ENCODE measurements at regions not wholly inside any gene's neighbourhood (a gene's known extent, or its start where the extent isn't known, plus 50 kb on each side); places are given as distances from the start of the nearest gene placed in this dataset.

DNA sequence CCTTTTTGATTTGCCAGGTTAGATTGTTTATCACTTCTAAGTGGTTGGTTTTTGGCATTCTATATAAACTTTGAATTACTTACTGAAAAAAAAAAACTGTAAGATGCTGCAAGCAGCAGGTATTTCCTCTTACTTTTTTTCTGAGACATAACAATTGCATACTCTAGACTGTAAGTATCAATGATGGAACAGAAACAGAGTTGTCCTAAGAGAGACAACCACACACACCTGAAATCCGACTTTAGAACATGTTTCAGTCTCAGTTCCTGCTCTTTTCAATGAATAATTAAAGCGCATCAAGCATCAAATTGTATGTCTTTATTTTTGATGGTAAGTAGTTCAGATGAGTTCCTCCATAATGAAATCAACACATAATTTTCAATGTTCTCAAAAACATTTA, 105.3 kb upstream of the KHDRBS2 start:
- TF ChIP-seq, protein P1, sequence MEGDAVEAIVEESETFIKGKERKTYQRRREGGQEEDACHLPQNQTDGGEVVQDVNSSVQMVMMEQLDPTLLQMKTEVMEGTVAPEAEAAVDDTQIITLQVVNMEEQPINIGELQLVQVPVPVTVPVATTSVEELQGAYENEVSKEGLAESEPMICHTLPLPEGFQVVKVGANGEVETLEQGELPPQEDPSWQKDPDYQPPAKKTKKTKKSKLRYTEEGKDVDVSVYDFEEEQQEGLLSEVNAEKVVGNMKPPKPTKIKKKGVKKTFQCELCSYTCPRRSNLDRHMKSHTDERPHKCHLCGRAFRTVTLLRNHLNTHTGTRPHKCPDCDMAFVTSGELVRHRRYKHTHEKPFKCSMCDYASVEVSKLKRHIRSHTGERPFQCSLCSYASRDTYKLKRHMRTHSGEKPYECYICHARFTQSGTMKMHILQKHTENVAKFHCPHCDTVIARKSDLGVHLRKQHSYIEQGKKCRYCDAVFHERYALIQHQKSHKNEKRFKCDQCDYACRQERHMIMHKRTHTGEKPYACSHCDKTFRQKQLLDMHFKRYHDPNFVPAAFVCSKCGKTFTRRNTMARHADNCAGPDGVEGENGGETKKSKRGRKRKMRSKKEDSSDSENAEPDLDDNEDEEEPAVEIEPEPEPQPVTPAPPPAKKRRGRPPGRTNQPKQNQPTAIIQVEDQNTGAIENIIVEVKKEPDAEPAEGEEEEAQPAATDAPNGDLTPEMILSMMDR (IDR thresholded peaks at IDR 0.05), result no peak
- no peak for TF ChIP-seq EP300 (IDR thresholded peaks at IDR 0.05)
- no peak for TF ChIP-seq RFX5 (IDR thresholded peaks at IDR 0.05)
- no peak for TF ChIP-seq JUN (IDR thresholded peaks at IDR 0.05)
- no peak for TF ChIP-seq ESRRA (IDR thresholded peaks at IDR 0.05; ENCODE audit: borderline replicate concordance, low read length)
- no peak for TF ChIP-seq KDM1A (IDR thresholded peaks at IDR 0.05; ENCODE audit: low read depth)
- TF ChIP-seq, protein P2, sequence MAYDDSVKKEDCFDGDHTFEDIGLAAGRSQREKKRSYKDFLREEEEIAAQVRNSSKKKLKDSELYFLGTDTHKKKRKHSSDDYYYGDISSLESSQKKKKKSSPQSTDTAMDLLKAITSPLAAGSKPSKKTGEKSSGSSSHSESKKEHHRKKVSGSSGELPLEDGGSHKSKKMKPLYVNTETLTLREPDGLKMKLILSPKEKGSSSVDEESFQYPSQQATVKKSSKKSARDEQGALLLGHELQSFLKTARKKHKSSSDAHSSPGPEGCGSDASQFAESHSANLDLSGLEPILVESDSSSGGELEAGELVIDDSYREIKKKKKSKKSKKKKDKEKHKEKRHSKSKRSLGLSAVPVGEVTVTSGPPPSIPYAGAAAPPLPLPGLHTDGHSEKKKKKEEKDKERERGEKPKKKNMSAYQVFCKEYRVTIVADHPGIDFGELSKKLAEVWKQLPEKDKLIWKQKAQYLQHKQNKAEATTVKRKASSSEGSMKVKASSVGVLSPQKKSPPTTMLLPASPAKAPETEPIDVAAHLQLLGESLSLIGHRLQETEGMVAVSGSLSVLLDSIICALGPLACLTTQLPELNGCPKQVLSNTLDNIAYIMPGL (CRISPR knock-in tag; IDR thresholded peaks at IDR 0.05; ENCODE audit: borderline replicate concordance), result no peak
- TF ChIP-seq MYC (IDR thresholded peaks at IDR 0.05; ENCODE audit: borderline replicate concordance, low read length), result no peak
- TF ChIP-seq RAD21 (conservative IDR thresholded peaks at IDR 0.05 in 1 of 2, IDR thresholded peaks at IDR 0.05 in 1 of 2), result no peak
- no peak for TF ChIP-seq CBX2 (IDR thresholded peaks at IDR 0.05; ENCODE audit: borderline replicate concordance, low read depth)
